GM21423 (cell line): ENCODE measurements at regions not wholly inside any gene's neighbourhood (a gene's known extent, or its start where the extent isn't known, plus 50 kb on each side); places are given as distances from the start of the nearest gene placed in this dataset.
"Not testable (repeated sequence)": the region's sequence is repeated elsewhere in the genome, so short reads cannot be mapped to it uniquely, and the experiment has no call there.

ENCODE experiments used
- ATAC-seq: cut with Tn5 transposase; IDR thresholded peaks from one replicate; pipeline ENCODE4 v1.9.1; 2021; ENCODE audit warnings: mild to moderate bottlenecking, moderate library complexity; ENCODE audit not compliant: unreplicated experiment

- ATAC-seq: no peak
Measured at GRCh38 chr14:82872494-82872893, 1338.8 kb upstream of the SEL1L start.

DNA sequence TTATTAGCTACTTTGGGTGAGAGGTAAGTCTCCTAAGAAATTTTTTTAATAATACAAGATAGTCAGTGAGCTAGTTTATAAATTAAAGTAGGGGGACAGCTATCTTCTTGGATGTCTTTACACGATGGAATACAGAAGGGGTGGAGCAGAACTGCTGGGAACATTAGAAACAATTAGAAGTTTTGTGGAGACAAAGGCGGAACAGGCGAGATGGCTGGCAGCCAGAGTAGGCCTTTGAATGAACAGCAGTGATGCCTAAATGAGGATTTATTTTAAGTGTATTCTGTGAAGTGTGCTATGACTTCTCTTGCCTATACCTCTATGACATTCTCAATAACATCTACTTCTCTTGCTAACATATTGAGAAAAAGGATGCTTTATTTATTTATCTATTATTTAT is 1345.3 kb upstream of the SEL1L start:
- no peak for ATAC-seq

DNA sequence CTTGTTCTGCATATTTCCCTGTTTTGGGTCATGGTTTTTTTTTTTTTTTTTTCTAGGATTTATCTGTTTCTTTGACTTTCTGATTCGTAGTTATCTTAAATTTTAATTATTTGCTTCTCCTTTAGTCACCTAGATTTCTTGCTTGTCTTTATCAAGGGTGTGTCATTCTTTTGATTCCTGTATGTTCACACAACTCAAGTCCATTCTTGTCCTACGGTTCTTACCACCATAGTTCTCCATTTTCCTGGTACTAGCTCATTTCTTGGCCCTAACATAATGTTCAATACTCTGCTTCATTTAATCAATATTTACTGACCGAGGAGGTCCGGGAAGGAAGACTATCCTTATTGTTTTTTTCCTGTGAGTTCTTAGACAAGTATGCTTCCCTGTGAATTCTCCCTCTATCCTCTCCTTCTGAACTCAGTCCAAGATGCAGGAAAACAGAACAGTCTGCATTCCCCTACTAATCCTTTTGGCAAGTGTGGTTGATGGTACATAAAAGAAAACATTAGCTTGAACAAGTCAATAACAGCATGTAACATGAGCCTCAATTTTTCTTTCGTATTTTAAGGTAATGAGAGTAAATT is 1346.4 kb upstream of the SEL1L start:
- ATAC-seq: no peak

DNA sequence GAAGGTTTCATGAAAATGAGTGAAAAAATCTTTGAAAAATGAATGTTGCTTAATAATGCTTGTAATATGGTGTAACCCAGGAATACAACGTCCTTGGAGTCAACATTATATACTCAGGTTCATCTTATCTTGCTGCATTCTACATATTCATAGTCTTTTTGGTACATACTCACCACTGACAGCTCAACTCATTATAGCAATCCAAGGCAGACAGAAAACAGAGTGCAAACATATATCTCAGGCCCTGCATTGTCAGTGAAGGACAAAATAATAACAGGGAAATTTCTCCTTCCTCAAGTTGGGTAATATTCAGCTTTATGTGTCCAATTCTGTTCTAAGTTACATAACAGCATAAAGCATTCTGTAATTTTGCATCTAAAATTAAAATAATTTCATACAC is 1353.0 kb upstream of the SEL1L start:
- no peak for ATAC-seq

- no peak for ATAC-seq
Measured at GRCh38 chr14:82889701-82890100, 1356.0 kb upstream of the SEL1L start.

DNA sequence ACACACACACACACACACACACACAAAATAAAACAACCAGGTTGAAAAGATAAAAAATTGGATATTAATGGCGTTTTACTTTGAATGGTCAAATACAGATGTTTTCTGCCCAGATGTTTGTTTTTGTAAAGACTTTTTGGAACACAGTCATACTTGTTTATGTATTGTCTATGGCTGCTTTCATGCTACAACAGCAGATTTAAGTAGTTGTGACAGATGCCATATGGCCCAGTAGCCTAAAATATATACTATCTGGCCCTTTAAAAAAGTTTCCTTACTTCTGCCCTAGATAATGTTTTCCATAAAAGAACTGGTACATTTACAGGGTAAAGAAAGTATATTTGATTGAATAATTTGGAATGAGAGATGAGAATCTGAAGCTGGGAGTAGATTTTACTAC is 1362.8 kb upstream of the SEL1L start:
- no peak for ATAC-seq

DNA sequence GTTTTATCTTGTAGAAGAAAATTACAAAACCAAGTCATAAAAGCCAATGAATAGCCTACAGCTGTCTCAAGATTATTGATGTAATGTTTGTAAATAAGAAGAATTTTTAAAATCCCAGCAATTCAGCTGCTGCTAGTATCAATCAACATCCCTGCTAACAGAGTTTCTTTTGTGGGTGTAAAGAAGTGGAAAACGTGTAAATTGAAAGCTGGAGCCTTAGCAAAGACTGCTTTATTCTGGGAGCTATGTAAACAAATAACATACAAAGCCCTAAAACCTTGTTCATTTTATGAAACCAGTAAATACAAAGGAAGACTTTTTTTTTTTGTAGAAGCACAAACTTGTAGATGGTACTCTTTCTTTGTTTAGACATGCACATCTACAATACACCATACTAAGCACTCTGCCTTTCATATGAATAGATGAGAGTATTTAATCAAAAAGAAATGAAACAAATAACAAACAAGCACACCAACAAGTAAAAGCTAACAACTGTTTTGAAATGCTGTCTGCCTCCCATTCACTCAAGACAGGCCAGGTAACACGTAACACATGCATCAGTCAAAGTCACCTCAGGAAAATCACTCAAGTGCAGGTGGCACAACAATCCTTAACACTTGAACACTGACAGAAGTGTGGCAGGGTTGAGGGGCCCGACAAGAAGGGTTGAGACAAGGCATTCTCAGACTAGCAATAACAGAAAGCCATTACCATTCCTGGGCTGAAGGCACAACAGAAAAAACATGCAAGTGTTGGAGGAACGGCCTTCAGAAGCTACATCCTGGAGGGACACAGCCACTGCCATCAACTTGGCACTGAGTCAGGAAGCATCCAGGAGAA is 1364.0 kb upstream of the SEL1L start:
- ATAC-seq: no peak

DNA sequence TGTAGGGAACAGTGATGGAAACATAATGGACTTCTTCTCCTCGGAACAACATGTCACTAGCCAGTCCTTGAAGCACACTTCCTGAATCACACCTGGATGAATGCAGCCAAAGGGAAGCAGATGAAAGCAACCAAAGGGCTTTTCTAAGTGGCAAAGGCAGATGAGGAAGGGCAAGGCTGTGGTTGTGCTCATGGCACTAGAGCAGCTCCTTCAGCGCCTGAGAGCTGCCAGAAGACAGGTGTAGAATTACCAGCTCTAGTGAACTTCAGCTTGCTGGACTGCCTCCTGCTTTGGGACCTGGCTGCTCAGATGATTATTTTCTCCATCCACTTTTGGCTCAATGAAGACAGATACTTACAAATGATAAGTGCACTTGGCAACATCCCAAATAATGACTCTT is 1372.1 kb upstream of the SEL1L start:
- no peak for ATAC-seq

- no peak for ATAC-seq
Measured at GRCh38 chr14:82911930-82912329, 1378.3 kb upstream of the SEL1L start.

- no peak for ATAC-seq
Measured at GRCh38 chr14:82913396-82913795, 1379.7 kb upstream of the SEL1L start.

GRCh38 chr14:82915381-82915780 is 1381.7 kb upstream of the SEL1L start:
- ATAC-seq: no peak

GRCh38 chr14:82935691-82936090 is 1402.0 kb upstream of the SEL1L start:
- ATAC-seq: no peak

DNA sequence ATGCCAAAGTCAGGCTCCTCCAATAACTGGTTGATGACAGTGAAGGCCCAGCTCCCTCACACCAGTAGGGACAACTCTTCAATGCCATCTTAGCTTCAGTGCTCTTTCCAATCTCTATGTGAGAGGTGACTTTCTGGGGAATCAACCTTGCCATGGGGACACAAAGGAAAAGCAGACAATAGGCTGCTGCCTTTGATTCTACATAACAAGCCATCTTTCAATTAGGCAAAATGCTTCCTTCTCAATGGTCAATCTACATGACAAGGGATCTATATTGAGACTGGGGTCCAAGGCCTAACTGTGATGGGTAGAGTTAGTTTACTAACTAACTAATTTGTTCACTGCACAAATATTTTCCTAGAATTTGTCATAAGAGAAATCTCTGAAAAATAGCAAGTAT is 1417.5 kb upstream of the SEL1L start:
- no peak for ATAC-seq

DNA sequence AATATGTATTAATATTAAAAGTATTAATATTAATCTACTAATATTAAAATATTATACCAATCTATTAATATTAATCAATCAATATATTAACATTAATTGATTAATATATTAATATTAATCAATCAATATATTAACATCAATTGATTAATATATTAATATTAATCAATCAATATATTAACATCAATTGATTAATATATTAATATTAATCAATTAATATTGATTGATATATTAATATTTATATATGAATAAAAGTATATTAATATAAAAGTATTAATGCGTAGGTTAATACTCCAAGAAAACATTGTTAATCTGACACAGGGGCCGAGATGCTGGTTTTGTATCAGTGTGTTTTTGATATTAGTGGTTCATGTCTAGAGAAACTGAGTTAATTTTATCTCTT is 1430.1 kb upstream of the SEL1L start:
- ATAC-seq: no peak

DNA sequence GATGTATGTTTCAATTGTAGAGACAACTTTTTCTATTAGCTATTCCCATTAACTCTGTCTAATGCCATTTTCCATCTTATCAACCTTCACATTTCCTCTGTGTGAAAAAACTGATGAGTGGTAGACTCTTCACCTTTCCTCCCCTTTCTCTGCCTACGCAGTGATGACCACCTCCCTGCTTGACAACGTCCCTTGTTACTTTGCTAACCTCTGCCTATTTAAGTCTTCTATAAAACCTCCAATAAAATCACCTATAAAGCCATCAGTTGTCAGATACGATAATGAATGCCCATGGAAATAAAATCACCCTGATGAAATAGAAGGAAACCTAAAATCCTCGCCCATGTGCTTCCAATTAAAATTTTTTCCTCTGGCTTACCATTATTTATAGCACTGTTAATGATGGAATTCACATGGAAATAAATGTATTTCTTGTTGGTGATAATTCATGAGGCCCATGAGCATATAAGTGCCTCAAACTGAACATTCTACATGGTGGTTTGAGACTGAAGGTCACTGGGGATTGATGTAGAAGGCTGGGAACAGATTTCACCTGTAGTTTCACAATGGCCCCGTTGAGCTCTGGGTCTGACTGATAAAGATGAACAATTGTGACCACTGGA is 1454.0 kb upstream of the SEL1L start:
- no peak for ATAC-seq

GRCh38 chr14:82994547-82994946 is 1460.9 kb upstream of the SEL1L start:
- not testable (repeated sequence) for ATAC-seq

- no peak for ATAC-seq
Measured at GRCh38 chr14:82999802-83000201, 1466.1 kb upstream of the SEL1L start.

GRCh38 chr14:83004456-83005006 is 1470.9 kb upstream of the SEL1L start:
- no peak for ATAC-seq

DNA sequence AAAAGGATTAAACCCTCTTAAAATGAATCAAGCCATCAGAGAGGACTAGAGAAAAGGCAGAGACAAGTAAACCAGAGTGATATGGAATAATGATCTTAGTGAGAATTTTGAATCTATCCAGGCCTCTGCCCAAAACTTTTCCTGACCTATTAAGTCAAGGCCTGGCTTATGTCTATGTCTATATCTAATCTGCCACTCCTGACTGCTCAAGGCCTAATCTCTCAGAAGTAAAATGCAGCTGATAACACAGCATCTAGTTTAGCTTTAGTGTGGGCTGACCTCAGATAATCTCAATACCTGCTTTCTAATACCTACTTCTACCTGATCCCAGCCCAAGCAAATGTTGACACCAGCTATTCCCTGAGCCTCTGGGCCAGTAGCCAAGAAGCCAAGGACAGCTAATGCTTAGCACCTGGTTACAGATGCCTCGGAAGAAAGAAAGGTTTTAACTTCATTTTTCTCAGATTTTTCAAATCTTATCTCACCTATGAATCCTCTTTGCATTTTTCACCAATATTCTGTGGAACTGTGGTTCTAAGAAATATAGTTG is 1472.5 kb upstream of the SEL1L start:
- ATAC-seq: no peak

DNA sequence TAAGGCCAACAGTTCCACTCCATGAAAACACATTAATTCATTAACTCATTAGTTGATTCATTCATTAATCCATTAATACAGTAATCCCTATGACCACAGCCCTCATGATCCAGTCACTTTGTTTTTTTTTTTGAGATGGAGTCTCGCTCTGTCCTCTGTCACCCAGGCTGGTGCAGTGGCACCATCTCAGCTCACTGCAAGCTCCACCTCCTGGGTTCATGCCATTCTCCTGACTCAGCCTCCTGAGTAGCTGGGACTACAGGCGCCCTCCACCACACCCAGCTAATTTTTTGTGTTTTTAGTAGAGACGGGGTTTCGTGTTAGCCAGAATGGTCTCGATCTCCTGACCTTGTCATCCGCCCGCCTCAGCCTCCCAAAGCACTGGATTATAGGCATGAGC is 1473.4 kb upstream of the SEL1L start:
- ATAC-seq: not testable (repeated sequence)

DNA sequence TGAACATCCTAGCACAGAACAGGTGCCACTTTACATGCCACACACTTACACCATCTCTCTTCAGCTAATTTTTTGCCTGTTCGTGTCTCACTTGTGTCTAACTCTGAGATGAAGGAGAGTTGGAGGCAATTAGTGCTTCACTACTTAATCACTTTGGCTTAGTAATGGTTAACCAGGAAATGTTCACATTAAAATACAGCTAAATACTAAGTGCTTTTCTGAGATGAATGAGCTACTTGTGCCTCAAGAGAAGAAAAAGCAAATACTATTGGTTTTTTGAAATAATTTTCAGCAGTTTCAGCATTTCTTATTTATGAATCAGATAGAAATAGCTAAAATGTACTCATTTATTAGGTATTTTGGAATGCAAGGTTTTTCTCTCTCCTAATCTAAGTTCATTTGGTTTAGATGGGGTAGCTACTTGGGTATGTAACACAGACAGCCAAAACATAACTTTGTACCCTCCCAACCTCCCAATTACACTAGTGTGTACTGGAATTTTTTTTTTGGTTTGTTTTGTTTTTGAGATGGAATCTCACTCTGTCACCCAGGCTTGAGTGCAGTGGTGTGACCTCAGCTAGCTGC is 1474.1 kb upstream of the SEL1L start:
- ATAC-seq: no peak
